Thymus (tissue), 11 donors: ENCODE measurements at regions not wholly inside any gene's neighbourhood (a gene's known extent, or its start where the extent isn't known, plus 50 kb on each side); places are given as distances from the start of the nearest gene placed in this dataset.

Source experiments
- DNase-seq, 9 donors: peaks; one replicate each; pipeline ENCODE4 v3.0.0-alpha.2; 2013; ENCODE audit warnings: low spot score in 9 of 9, low read depth in 6 of 9, missing footprints in 1 of 9
- H3K27ac ChIP-seq, 2 donors: one replicate each; pipeline ENCODE4 v1.5.1; 2013; ENCODE audit warnings: control low read depth in 1 of 2, low read depth in 1 of 2, low read length in 1 of 2, mild to moderate bottlenecking in 1 of 2, moderate library complexity in 1 of 2
- H3K27me3 ChIP-seq, 2 donors: one replicate each; pipeline ENCODE4 v1.5.1; 2013; ENCODE audit warnings: low read length in 1 of 2; ENCODE audit not compliant: control insufficient read depth in 2 of 2, insufficient read depth in 1 of 2
- H3K36me3 ChIP-seq, 2 donors: one replicate each; pipeline ENCODE4 v1.5.1; 2013; ENCODE audit warnings: low read length in 1 of 2, mild to moderate bottlenecking in 1 of 2, moderate library complexity in 1 of 2; ENCODE audit not compliant: control insufficient read depth in 2 of 2, insufficient read depth in 2 of 2
- H3K4me1 ChIP-seq, 2 donors: one replicate each; pipeline ENCODE4 v1.5.1; 2013; ENCODE audit warnings: low read length in 2 of 2; ENCODE audit not compliant: control insufficient read depth in 2 of 2, insufficient read depth in 2 of 2
- H3K4me3 ChIP-seq, 2 donors: one replicate each; pipeline ENCODE4 v1.5.1; 2013; ENCODE audit warnings: low read length in 2 of 2, control low read depth in 1 of 2, mild to moderate bottlenecking in 1 of 2
- H3K9me3 ChIP-seq, 2 donors: one replicate each; pipeline ENCODE4 v1.5.1; 2013; ENCODE audit warnings: low read length in 1 of 2, mild to moderate bottlenecking in 1 of 2; ENCODE audit not compliant: control insufficient read depth in 2 of 2, insufficient read depth in 1 of 2
- whole genome bisulfite sequencing: extraction: QIAGEN DNeasy Blood & Tissue Kit; methylation state at CpG from one replicate; pipeline ENCODE4 v1.1.7; 2013; 5-methylcytosine and 5-hydroxymethylcytosine counted together
- donor health status: healthy.

DNA sequence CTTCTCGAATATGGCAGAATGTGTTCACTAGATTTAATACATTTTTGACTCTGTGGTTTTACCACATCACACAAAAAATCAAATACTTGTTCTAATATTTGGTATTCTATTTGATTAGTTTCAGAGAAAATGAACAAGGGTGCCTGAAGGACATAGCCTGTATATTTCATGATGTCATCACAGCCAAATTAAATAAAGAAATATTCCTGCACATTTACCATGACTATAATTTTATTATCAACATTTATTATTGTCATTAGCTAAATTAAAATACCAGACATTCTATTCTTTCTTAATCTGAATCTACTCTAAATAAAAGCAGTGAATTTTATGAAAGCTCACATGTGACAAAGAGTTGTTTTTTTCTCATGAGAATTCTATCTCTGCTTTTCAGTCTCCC, 980.5 kb downstream of the PCDH18 start:
- H3K36me3 ChIP-seq = no peaks in the 10 kb centered on the region
- WGBS = 91% methylated on average over 1 of the region's 1 CpG

GRCh38 chr4:136540747-136541146, 991.5 kb downstream of the PCDH18 start:
- Histone ChIP-seq H3K27ac (no peak overlapping the region), H3K4me1 (no peaks in the 10 kb centered on the region), H3K4me3 (no peak overlapping the region), H3K36me3 (no peaks in the 10 kb centered on the region), H3K27me3 (no peaks in the 10 kb centered on the region), H3K9me3 (no peaks in the 10 kb centered on the region)
- WGBS = 95% methylated on average over 2 of the region's 2 CpGs
- no peak for DNase-seq

More for the DNA sequence above, 980.5 kb downstream of the PCDH18 start:
- Histone ChIP-seq H3K9me3 (no peaks in the 10 kb centered on the region), H3K27ac (no peak overlapping the region), H3K4me1 (no peaks in the 10 kb centered on the region), H3K4me3 (no peak overlapping the region), H3K27me3 (no peaks in the 10 kb centered on the region)
- no peak for DNase-seq

DNA sequence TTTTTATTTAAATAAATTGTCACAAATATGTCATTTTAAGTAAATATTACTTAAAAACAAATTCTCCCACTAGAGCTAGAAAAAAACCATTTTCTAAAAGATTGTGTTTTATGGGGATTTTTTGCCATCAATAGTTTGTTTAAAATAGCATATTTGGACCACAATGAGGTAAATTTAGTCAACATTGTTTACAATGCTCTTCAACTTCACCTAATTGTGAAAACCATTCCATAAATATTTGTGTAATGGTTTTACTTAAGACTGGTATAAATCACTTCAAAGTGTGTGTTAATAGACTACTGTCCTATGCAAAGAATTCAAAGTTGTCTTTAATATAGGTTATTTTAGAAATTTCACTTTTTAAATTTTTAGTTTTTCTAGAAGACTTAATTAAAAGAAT, 1004.2 kb downstream of the PCDH18 start:
- Histone ChIP-seq H3K27ac (no peak overlapping the region), H3K36me3 (no peaks in the 10 kb centered on the region), H3K9me3 (no peaks in the 10 kb centered on the region), H3K4me1 (no peaks in the 10 kb centered on the region), H3K4me3 (no peak overlapping the region), H3K27me3 (no peaks in the 10 kb centered on the region)
- DNase-seq = no peak

DNA sequence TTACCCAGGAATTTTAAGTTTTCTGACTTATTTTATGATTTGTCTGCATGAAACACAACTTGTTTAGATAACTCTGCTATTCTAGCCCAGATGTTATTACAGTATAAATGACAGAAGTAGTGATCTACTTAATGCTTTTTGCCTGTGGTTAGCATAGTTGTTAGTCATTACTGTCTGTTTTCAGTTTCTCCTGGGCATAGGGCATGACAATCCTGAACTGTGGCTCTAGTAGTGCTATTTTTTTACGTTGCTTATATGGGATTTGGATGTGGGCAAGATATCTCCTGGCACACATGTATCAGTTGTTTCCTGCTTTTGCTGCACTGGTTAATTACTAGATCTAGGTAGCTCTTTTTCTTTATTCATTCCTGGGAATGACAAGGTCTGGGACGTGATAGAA, 1005.8 kb downstream of the PCDH18 start:
- Histone ChIP-seq H3K4me1 (no peaks in the 10 kb centered on the region), H3K27ac (no peak overlapping the region), H3K4me3 (no peak overlapping the region), H3K9me3 (no peaks in the 10 kb centered on the region), H3K27me3 (no peaks in the 10 kb centered on the region), H3K36me3 (no peaks in the 10 kb centered on the region)
- DNase-seq = no peak
- WGBS = 43% methylated on average over 2 of the region's 2 CpGs

DNA sequence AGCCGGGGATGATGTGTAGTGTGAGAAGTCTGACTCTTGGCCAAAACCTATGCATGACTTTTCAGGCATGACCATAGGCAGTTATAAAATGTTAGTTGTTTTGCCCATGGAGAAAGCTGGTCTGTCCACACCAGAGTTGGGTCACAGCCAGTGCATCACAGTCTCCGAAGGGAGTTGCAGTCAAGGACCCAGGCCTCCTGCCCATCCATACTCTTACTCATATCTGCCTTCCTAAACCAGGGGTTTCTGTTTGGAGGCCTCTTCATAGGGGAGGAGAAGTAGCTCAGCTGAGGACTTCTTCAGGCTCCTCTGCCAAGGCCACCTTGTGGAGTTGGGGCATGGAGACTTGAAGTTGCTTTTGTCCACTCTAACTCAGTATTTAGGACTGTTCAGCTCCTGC, 1008.3 kb downstream of the PCDH18 start:
- Histone ChIP-seq H3K4me1 (no peaks in the 10 kb centered on the region), H3K36me3 (no peaks in the 10 kb centered on the region), H3K27ac (no peak overlapping the region), H3K9me3 (no peaks in the 10 kb centered on the region), H3K27me3 (no peaks in the 10 kb centered on the region), H3K4me3 (no peak overlapping the region)
- WGBS = 95% methylated on average over 2 of the region's 2 CpGs
- no peak for DNase-seq

GRCh38 chr4:136516371-136516770, 1015.9 kb downstream of the PCDH18 start:
- WGBS = 85% methylated on average over 3 of the region's 3 CpGs
- Histone ChIP-seq H3K27ac (no peak overlapping the region), H3K27me3 (no peaks in the 10 kb centered on the region), H3K4me3 (no peak overlapping the region), H3K36me3 (no peaks in the 10 kb centered on the region), H3K9me3 (no peaks in the 10 kb centered on the region), H3K4me1 (no peaks in the 10 kb centered on the region)
- DNase-seq = no peak

- Histone ChIP-seq H3K27me3 (no peaks in the 10 kb centered on the region), H3K9me3 (no peaks in the 10 kb centered on the region), H3K4me3 (no peak overlapping the region), H3K4me1 (no peaks in the 10 kb centered on the region), H3K27ac (no peak overlapping the region), H3K36me3 (no peaks in the 10 kb centered on the region)
- DNase-seq = no peak
- WGBS = 66% methylated on average over 1 of the region's 1 CpG
Measured at GRCh38 chr4:136505020-136505419, 1027.3 kb downstream of the PCDH18 start.

DNA sequence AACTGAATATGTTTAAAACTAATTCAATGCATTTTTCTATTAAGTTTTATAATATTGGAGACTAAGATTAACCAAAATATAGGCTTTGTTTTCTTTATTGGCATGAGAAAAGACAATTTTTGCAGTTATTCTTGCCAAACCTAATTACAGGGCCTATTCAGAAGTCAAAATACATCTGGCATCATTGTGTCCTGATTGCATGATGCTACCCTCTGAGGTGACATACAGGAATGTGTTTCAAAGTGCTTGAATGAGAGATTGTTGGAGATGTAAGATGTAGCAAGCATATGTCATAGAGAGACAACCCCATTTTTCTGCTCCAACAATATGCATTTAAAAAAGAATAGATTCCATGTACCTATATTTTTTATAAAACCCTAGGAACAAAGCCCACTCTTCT, 1036.4 kb downstream of the PCDH18 start:
- DNase-seq = no peak

GRCh38 chr4:136495076-136495475, 1037.2 kb downstream of the PCDH18 start:
- no peaks in the 10 kb centered on the region for H3K9me3 ChIP-seq
- WGBS = 89% methylated on average over 3 of the region's 3 CpGs
- H3K27ac ChIP-seq = no peak overlapping the region
- no peak for DNase-seq
- no peaks in the 10 kb centered on the region for H3K36me3 ChIP-seq
- H3K4me1 ChIP-seq = no peaks in the 10 kb centered on the region
- no peak overlapping the region for H3K4me3 ChIP-seq
- no peaks in the 10 kb centered on the region for H3K27me3 ChIP-seq

More for the DNA sequence above, 1036.4 kb downstream of the PCDH18 start:
- no peaks in the 10 kb centered on the region for H3K36me3 ChIP-seq
- H3K4me1 ChIP-seq = no peaks in the 10 kb centered on the region
- no peak overlapping the region for H3K27ac ChIP-seq
- H3K9me3 ChIP-seq = no peaks in the 10 kb centered on the region
- H3K4me3 ChIP-seq = no peak overlapping the region
- no peaks in the 10 kb centered on the region for H3K27me3 ChIP-seq

DNA sequence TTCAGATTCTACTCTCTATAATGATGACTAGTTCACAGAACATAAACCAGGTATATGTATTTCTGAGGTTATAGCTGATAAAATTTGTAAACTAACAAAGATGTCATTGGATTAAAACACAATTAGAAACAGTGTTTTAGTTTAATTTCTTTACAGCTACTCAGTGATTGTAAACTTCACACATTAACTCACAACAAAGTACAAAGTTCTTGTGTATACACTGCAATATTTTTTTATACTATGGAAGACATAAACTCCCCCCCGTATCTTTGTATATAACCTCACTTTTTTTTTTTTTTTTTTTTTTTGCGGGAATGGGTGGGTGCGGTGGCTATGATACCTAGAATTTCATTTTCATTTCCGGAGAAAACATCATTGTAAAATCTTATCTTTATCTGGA, 1043.2 kb downstream of the PCDH18 start:
- 73% methylated on average over 4 of the region's 4 CpGs for WGBS
- Histone ChIP-seq H3K4me3 (no peak overlapping the region), H3K27me3 (no peaks in the 10 kb centered on the region), H3K9me3 (no peaks in the 10 kb centered on the region), H3K36me3 (no peaks in the 10 kb centered on the region), H3K27ac (no peak overlapping the region), H3K4me1 (no peaks in the 10 kb centered on the region)
- no peak for DNase-seq
